Activated CD8-positive, alpha-beta memory T cell treated with anti-CD3 and anti-CD28 coated beads, Interleukin-2, amount 50 U/mL, for 4 hours (primary cell): ENCODE measurements at regions not wholly inside any gene's neighbourhood (a gene's known extent, or its start where the extent isn't known, plus 50 kb on each side); places are given as distances from the start of the nearest gene placed in this dataset.

Experiments
- DNase-seq: peaks from one replicate; pipeline ENCODE4 v3.0.0-alpha.2; 2020

- no peak for DNase-seq
Measured at GRCh38 chr5:117095346-117096332, 521.0 kb upstream of the SEMA6A start.

- no peak for DNase-seq
Measured at GRCh38 chr5:117094114-117094815, 519.6 kb upstream of the SEMA6A start.

- no peak for DNase-seq
Measured at GRCh38 chr5:117093653-117094052, 519.0 kb upstream of the SEMA6A start.

- DNase-seq, result no peak
Measured at GRCh38 chr5:117089001-117089400, 514.4 kb upstream of the SEMA6A start.

DNA sequence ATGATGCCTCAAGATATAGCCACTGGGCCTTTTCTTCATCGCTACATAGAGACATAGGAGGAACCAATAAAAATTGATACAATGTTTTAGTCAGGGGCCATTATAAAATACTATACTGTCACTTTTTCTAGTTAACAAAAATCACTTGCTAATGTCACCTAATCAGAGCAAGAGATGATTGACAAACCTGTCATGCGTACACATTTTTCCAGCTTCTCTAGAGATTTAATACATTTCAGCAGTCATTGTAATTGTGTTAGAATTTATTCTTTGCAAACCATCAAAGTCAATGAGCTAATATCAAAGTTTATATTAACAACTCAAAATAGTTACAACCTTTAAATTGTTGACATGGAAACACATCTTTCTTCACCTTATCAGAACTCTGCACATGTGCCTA is 513.6 kb upstream of the SEMA6A start:
- DNase-seq, result no peak

DNA sequence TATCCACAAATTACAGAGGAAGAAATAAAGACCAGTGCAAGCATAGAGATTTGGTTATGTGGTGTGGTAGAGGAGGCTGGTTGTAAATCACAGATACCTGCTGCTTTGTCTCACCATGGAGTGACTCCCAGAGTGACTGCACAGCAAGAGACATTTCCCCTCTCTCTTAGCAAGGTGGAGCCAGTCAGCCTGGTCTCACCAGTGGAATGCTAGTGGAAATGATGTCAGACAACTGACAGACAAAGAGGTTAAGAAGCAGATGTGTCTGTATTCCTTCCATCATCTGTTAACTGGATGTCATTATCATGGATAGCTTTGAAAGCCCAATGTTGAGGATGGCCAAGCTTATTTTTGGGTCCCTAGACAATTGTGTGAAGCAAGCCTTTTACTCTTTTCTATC is 509.4 kb upstream of the SEMA6A start:
- DNase-seq, result no peak

GRCh38 chr5:117082977-117083376 is 508.4 kb upstream of the SEMA6A start:
- DNase-seq, result no peak

- no peak for DNase-seq
Measured at GRCh38 chr5:117077142-117077541, 502.5 kb upstream of the SEMA6A start.

GRCh38 chr5:117072439-117072838 is 497.8 kb upstream of the SEMA6A start:
- DNase-seq, result no peak

DNA sequence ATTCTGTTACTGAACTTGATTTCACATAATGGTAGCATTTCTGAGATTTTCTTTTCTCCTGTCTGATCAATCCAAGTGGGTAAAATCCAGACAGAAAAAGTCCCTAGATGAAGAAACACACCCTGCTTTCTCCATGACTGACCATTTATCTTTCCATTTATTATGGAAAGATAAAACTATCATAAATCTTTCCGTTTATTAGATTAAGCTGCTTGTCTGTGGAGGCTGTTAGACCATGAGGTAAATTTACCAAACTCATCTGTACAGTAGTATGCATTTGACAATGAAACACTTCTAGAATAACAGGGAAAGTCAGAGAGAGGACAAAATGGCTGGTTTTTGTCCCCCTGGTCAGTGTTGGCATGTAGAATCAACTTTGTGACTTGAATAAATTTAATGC is 491.2 kb upstream of the SEMA6A start:
- DNase-seq, result no peak

- DNase-seq, result no peak
Measured at GRCh38 chr5:117065161-117065560, 490.5 kb upstream of the SEMA6A start.

GRCh38 chr5:117060099-117060498 is 485.5 kb upstream of the SEMA6A start:
- DNase-seq, result no peak

DNA sequence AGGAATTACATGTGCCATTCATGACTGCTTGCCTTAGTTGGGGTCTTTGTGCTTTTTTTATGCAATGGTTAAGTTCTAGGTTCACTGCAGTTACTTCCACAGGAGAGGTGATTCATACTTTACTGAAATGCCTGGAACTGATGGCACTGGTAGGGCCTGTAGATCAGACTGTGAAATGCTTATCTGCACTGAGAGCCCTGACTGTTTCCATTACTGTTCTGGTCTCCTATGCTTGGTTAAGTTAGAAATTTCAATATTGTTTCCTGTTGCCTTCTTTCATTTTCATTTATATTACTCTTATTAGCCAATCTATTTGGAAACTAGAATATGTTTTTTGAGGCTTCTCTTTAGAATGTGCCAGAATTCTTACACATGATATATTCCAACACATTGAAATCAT is 484.1 kb upstream of the SEMA6A start:
- DNase-seq, result no peak

- no peak for DNase-seq
Measured at GRCh38 chr5:117055517-117055916, 480.9 kb upstream of the SEMA6A start.

- DNase-seq, result no peak
Measured at GRCh38 chr5:117054911-117055310, 480.3 kb upstream of the SEMA6A start.

DNA sequence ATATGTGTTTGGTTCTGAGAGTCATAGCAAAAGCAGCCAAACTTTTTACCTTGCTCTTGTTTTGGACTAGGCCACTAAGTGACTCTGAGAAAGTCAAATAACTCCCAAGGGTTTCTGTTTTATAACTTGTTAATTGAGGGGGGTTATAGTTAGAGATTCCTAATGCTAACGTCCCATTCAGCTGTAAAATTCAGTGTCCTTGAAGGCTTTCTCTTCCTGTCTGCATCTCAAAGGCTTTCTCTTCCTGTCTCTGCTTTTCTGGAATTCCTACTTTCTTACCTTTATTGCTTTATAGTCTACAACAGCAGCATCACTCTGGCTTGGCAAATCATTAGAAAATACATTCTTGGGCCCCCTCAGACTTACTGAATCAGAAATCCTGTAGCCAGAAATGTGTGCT is 479.5 kb upstream of the SEMA6A start:
- DNase-seq, result no peak

- no peak for DNase-seq
Measured at GRCh38 chr5:117041926-117042595, 467.4 kb upstream of the SEMA6A start.

- no peak for DNase-seq
Measured at GRCh38 chr5:117039035-117039434, 464.4 kb upstream of the SEMA6A start.

DNA sequence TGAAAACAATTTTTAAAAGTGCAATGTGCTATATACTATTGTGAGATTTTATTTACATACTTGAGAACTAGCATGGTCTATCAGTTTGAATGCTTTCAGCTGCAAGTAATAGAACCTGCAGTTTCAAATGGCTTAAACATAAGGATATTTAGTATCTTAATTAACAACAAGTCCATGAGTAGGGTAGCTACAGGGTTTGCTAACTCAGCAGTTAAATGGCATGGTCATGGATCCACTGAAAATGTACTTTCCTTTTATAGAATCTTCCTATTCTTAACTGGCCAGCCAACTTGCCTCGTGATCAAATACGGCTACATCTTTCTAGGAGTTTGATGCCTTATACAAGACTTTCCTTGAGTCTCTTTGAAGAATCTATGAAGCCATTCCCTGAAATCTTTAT is 452.8 kb upstream of the SEMA6A start:
- no peak for DNase-seq

DNA sequence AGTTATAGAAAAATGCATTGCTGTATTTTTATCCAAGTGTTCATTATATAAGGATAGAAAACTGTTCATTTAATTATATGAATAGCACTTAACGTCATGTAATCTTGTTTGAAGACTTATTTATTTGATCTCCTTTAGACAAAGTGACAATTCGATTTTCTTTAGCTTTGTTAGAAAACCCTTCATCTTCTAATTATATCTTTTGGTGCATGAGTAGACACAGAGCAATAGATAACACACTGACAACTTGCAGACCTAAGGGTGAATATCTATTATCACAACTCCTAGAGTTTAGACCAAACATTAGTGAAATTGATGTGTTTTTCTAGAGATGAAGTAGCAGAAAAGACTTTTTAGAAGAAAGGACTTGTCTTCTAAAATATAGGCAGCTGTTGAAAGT is 446.4 kb upstream of the SEMA6A start:
- no peak for DNase-seq

DNA sequence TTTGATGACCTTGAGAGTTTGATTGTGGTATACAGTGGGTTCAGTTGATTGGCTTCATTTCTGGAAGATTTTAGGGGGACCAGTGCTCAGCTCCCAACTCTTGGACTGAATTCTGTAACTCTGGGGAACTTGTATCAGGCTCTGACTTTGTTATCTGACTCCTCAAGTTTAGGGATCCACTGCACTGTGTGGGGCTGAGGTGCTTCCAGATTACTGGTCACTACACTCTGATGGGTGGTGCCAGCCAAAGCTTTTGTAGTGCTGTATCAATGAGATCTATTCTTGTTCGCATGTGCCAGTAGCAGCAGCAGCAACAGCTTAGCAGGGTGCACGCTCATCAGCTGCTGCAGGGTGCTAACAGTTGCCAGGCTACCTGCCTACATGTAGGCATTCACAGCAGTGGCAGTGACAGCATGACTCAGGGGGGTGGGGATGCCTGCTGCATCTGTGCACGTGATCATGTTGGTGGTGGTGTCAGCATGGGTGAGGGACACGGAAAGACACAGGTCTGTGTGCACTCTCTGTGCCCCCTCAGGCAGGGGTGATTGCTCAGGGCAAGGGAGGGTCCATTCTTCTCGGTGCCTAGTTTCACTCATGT is 438.8 kb upstream of the SEMA6A start:
- DNase-seq, result no peak

DNA sequence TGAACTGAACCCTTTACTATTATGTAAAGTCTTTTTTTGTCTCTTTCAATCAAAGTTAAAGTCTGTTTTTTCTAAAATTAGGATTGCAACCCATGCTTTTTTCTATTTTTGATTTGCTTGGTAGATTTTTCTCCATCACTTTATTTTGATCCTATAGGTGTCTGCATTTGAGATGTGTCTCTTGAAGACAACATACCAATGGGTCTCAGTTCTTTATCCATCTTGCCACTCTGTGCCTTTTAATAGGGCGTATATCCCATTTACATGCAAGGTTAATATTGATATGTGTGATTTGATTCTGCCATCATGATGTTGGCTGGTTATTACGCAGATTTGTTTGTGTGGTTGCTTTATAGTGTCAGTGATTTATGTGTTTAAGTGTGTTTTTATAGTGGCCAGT is 436.0 kb upstream of the SEMA6A start:
- DNase-seq, result no peak

DNA sequence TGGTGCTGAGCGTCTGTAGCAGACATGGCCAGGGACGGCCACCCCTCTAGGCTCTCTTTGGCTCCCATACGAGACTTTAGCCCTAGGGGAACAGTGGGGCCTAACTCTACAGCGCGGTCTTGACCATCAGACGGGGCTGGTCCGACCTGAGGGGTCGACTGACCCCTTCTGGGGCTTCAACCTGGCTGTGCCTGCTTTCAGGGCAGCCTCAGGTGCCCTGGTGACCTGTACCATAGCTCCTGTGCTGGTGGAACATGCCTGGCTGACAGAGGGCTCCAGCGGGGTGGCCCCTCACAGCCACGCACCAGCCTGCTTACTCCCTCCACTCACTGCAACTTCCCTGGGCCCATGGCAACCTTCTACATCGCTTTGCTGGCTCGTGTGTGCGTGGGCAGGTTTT is 423.4 kb upstream of the SEMA6A start:
- no peak for DNase-seq
